K562 (cell line): ENCODE measurements at regions not wholly inside any gene's neighbourhood (a gene's known extent, or its start where the extent isn't known, plus 50 kb on each side); places are given as distances from the start of the nearest gene placed in this dataset.

Source experiments
- ATAC-seq: fragments of 200-7000 bp; cut with Tn5 transposase; 3 replicates; pipeline ENCODE4 v1.9.1; 2020; ENCODE audit warnings: moderate library complexity
- BruUV-seq: library from RNA; stranded (reverse); fragments of 400-500 nt; replicated peaks from 2 replicates; lab custom pipeline; 2021; lab: Mats Ljungman, UMichigan
- CTCF ChIA-PET: fragments of 300-600 bp; formaldehyde crosslinking; extraction: SDS; loops from one replicate; lab custom pipeline; 2021; ENCODE audit warnings: low intra/inter-chr PET ratio; lab: Yijun Ruan, JAX
- POLR2A ChIA-PET: fragments of 300-600, 350-650 bp; sonication (Branson Sonifier 250); formaldehyde crosslinking; extraction: SDS; loops from one replicate; lab custom pipeline; 2021; ENCODE audit warnings: antibody characterized with exemption, inconsistent platforms; lab: Yijun Ruan, JAX
- DNase-seq, 4 experiments: peaks; one replicate each; pipeline versions ENCODE4 v3.0.0 to v3.0.0-alpha.2; 2011 to 2018; ENCODE audit warnings: low spot score in 3 of 4, mixed read lengths in 3 of 4; ENCODE audit errors: extremely low read depth in 1 of 4
- FAIRE-seq: peaks from 2 replicates; lab custom pipeline; 2011; peaks lifted over from hg19 to GRCh38; lab: Jason Lieb, UNC
- H2AFZ ChIP-seq: 2 replicates; pipeline ENCODE4 v1.6.0; 2011; ENCODE audit warnings: low read depth, low read length, control low read depth, inconsistent platforms
- H3K27ac ChIP-seq: fragments of 200-600 bp; 3 replicates; pipeline ENCODE4 v1.8.0; 2011; ENCODE audit warnings: low read depth, mild to moderate bottlenecking, control low read depth, inconsistent platforms, low read length, moderate library complexity, mixed read lengths; ENCODE audit errors: extremely low read depth
- H3K27me3 ChIP-seq, 2 experiments: fragments of 300-600 bp in 1 of 2; 2 replicates in 1 of 2; 3 replicates in 1 of 2; pipeline versions ENCODE4 v1.6.0 to v1.8.0; 2011; ENCODE audit warnings: inconsistent platforms in 2 of 2, low read length in 2 of 2, mild to moderate bottlenecking in 1 of 2, mixed read lengths in 1 of 2, moderate library complexity in 1 of 2; ENCODE audit not compliant: control insufficient read depth in 2 of 2, insufficient read depth in 2 of 2
- H3K36me3 ChIP-seq: fragments of 300-600 bp; 3 replicates; pipeline ENCODE4 v1.8.0; 2011; ENCODE audit warnings: mild to moderate bottlenecking, low read length, inconsistent platforms; ENCODE audit not compliant: control insufficient read depth, insufficient read depth
- H3K4me1 ChIP-seq, 2 experiments: fragments of 200-600 bp in 1 of 2; replicated peaks in 1 of 2; 2 replicates in 1 of 2; 3 replicates in 1 of 2; pipeline versions ENCODE4 v1.5.1 to v1.8.0; 2011; ENCODE audit warnings: inconsistent platforms in 2 of 2, low read length in 2 of 2, mild to moderate bottlenecking in 1 of 2, mixed read lengths in 1 of 2, moderate library complexity in 1 of 2; ENCODE audit not compliant: control insufficient read depth in 2 of 2, insufficient read depth in 2 of 2
- H3K4me2 ChIP-seq: 2 replicates; pipeline ENCODE4 v1.6.1; 2011; ENCODE audit warnings: low read length, control low read depth, inconsistent platforms, mixed read lengths; ENCODE audit not compliant: insufficient read depth
- H3K4me3 ChIP-seq: fragments of 200-600 bp; sonication (generic), shearing (Covaris generic); 2 replicates; pipeline ENCODE4 v1.5.1; 2016; ENCODE audit warnings: control low read depth, inconsistent platforms
- H3K79me2 ChIP-seq: fragments of 200-600 bp; 3 replicates; pipeline ENCODE4 v1.8.0; 2011; ENCODE audit warnings: low read length, inconsistent platforms; ENCODE audit not compliant: control insufficient read depth, insufficient read depth
- H3K9ac ChIP-seq, 2 experiments: 2 replicates each; pipeline versions ENCODE4 v1.6.0 to v1.6.1; 2011; ENCODE audit warnings: low read depth in 2 of 2, low read length in 2 of 2, control low read depth in 1 of 2, inconsistent platforms in 1 of 2, mild to moderate bottlenecking in 1 of 2, mixed read lengths in 1 of 2; ENCODE audit not compliant: insufficient read depth in 1 of 2
- H3K9me1 ChIP-seq: one replicate; pipeline ENCODE4 v1.6.0; 2011; ENCODE audit warnings: inconsistent platforms, mild to moderate bottlenecking, low read length, moderate library complexity; ENCODE audit not compliant: control insufficient read depth, insufficient read depth
- H3K9me3 ChIP-seq: replicated peaks from 2 replicates; pipeline ENCODE4 v1.5.1; 2011; ENCODE audit warnings: low read depth, low read length, inconsistent platforms; ENCODE audit not compliant: control insufficient read depth, insufficient read depth
- H4K20me1 ChIP-seq: replicated peaks from 2 replicates; pipeline ENCODE4 v1.6.1; 2011; ENCODE audit warnings: low read length, inconsistent platforms, mixed read lengths; ENCODE audit not compliant: control insufficient read depth, insufficient read depth
- BCL6 ChIP-seq: fragments of 250-450 bp; sonication (Bioruptor Pico); IDR thresholded peaks from 2 replicates; pipeline ENCODE4 v1.4.0; 2020
- CBX5 ChIP-seq: IDR thresholded peaks from 2 replicates; pipeline ENCODE4 v1.6.1; 2014; ENCODE audit warnings: low read depth, borderline replicate concordance
- ESRRA ChIP-seq: fragments of 450-650 bp; IDR thresholded peaks from 2 replicates; pipeline ENCODE4 v1.6.1; 2014; ENCODE audit warnings: low read depth, mild to moderate bottlenecking, moderate library complexity, borderline replicate concordance
- NFXL1 ChIP-seq: fragments of 450-650 bp; formaldehyde crosslinking; IDR thresholded peaks from 2 replicates; pipeline ENCODE4 v1.4.0; 2021; ENCODE audit warnings: mild to moderate bottlenecking
- NR0B1 ChIP-seq: fragments of 450-650 bp; IDR thresholded peaks from one replicate; pipeline ENCODE4 v1.6.1; 2018; ENCODE audit warnings: mild to moderate bottlenecking, moderate library complexity; ENCODE audit not compliant: partially characterized antibody
- SFPQ ChIP-seq: fragments of 200-400 bp; formaldehyde crosslinking; IDR thresholded peaks from 2 replicates; pipeline ENCODE4 v1.6.1; 2017; ENCODE audit warnings: mild to moderate bottlenecking, low read depth, low read length, moderate library complexity
- TAF9B ChIP-seq: fragments of 450-650 bp; IDR thresholded peaks from 2 replicates; pipeline ENCODE4 v1.6.1; 2018; ENCODE audit warnings: mild to moderate bottlenecking; ENCODE audit not compliant: partially characterized antibody
- TCF3 ChIP-seq: sonication (generic); formaldehyde crosslinking; IDR thresholded peaks from 2 replicates; pipeline ENCODE4 v1.4.0; 2020; ENCODE audit warnings: mild to moderate bottlenecking, missing genetic modification reagents
- ZNF217 ChIP-seq: sonication (generic); formaldehyde crosslinking; IDR thresholded peaks from 2 replicates; pipeline ENCODE4 v1.8.0; 2022; ENCODE audit warnings: mild to moderate bottlenecking, missing genetic modification reagents
- ZNF232 ChIP-seq: sonication (generic); formaldehyde crosslinking; IDR thresholded peaks from 2 replicates; pipeline ENCODE4 v1.8.0; 2022; ENCODE audit warnings: mild to moderate bottlenecking, missing genetic modification reagents
- ZNF277 ChIP-seq: fragments of 250-450 bp; sonication (Bioruptor Pico); IDR thresholded peaks from 2 replicates; pipeline ENCODE4 v1.8.0; 2022; ENCODE audit warnings: inconsistent platforms, mild to moderate bottlenecking, moderate library complexity, borderline replicate concordance
- ZNF830 ChIP-seq: fragments of 250-450 bp; sonication (Bioruptor Pico); IDR thresholded peaks from 2 replicates; pipeline ENCODE4 v1.5.0; 2021; ENCODE audit warnings: mild to moderate bottlenecking
- WGBS: fragments of 100-300 bp; shearing (Covaris generic); methylation state at CpG from one replicate; pipeline ENCODE4 v1.1.6; 2016; ENCODE audit warnings: low coverage, mixed read lengths; ENCODE audit not compliant: insufficient coverage; ENCODE audit errors: missing lambda C conversion rate; 5-methylcytosine and 5-hydroxymethylcytosine counted together
- in situ Hi-C: fragments of 300-500 bp; cut with MboI; formaldehyde crosslinking; loops from 4 replicates; pipeline ENCODE4 v1.15.0; 2018; ENCODE audit warnings: inconsistent platforms, mixed read lengths
- intact Hi-C: fragments of 100-400 bp; cut with micrococcal nuclease; formaldehyde crosslinking; loops from 2 replicates; pipeline ENCODE4 v1.14.2; 2022

- DNase-seq (no peak), ATAC-seq (no peak), FAIRE-seq (no peak)
- in situ Hi-C loops: no loop called here
- Histone ChIP-seq H3K79me2 (no peaks in the 10 kb centered on the region), H3K27me3 (no peaks in the 10 kb centered on the region), H3K9ac (no peak overlapping the region), H3K9me3 (no peaks in the 10 kb centered on the region; the same call in 1 of the 2 replicates), H3K4me1 (no peaks in the 10 kb centered on the region)
- intact Hi-C loops: no loop called here
- BruUV-seq: no TSS peak
- WGBS: 0% methylated on average over 6 of the region's 6 CpGs
- CTCF ChIA-PET: no interaction called here
- TF ChIP-seq ZNF232 (CRISPR knock-in tag): no peak
- no peak for TF ChIP-seq ESRRA
- no peak for TF ChIP-seq TAF9B
- TF ChIP-seq SFPQ: no peak
- TF ChIP-seq, all 486 proteins: peak for 0
- Histone ChIP-seq H3K36me3 (no peaks in the 10 kb centered on the region), H3K9me1 (no peaks in the 10 kb centered on the region), H3K4me3 (no peak overlapping the region), H3K4me2 (no peak overlapping the region), H4K20me1 (no peaks in the 10 kb centered on the region), H2AFZ (no peak overlapping the region), H3K27ac (no peak overlapping the region)
- POLR2A ChIA-PET: no interaction called here
Measured at GRCh38 chr4:18292411-18292810, 270.9 kb upstream of the LCORL start.

GRCh38 chr4:18291981-18292380 lies 270.4 kb upstream of the LCORL start:
- Histone ChIP-seq H3K27me3 (no peaks in the 10 kb centered on the region), H3K9me1 (no peaks in the 10 kb centered on the region), H3K27ac (no peak overlapping the region), H3K9ac (no peak overlapping the region), H4K20me1 (no peaks in the 10 kb centered on the region), H3K9me3 (no peaks in the 10 kb centered on the region; the same call in 1 of the 2 replicates), H3K36me3 (no peaks in the 10 kb centered on the region), H3K4me1 (no peaks in the 10 kb centered on the region), H3K79me2 (no peaks in the 10 kb centered on the region), H3K4me2 (no peak overlapping the region), H3K4me3 (no peak overlapping the region), H2AFZ (no peak overlapping the region)
- 0% methylated on average over 2 of the region's 2 CpGs for WGBS
- POLR2A ChIA-PET: no interaction called here
- CTCF ChIA-PET: no interaction called here
- FAIRE-seq: no peak
- no peak for ATAC-seq
- intact Hi-C loops (no loop called here), in situ Hi-C loops (no loop called here)
- no TSS peak for BruUV-seq
- DNase-seq: no peak
- TF ChIP-seq NR0B1 (no peak), TCF3 (CRISPR knock-in tag) (no peak), ZNF217 (no peak), BCL6 (CRISPR knock-in tag) (no peak), NFXL1 (CRISPR knock-in tag) (no peak), ZNF830 (no peak), ZNF277 (CRISPR knock-in tag) (no peak), CBX5 (no peak)
